ENCODE measurements at regions not wholly inside any gene's neighbourhood (a gene's known extent, or its start where the extent isn't known, plus 50 kb on each side); places are given as distances from the start of the nearest gene placed in this dataset.

DNA sequence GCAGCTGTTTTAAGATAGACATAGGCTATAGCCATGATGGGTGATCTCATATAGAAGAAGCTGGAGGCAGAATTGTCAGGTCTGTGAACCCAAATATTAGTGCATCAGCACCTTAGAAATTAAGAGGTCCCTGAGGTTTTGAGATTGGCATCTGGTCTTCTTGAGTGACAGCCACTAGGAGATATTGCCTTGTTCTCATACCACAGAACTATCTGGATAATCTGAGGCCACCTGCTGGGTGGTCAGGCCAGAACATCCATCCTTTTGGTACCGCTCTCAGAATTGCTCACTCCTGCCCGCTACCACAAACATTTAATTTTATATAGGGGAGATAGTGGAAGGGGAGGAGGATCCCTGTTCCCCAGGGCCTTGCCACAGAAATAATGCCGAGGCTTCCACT, 210.6 kb upstream of the ZPLD1 start:
- no peak for TF ChIP-seq JUND (IDR thresholded peaks at IDR 0.05; ENCODE audit: low read depth)
- peak in 1 of 2 experiments; percentile 52 for DNase-seq (ENCODE audit: low read depth in 1 of 2, low spot score in 1 of 2)
- in situ Hi-C loops (cut with HindIII; ENCODE audit: low pct_unique_long_range_greater_than_20kb, low sequenced_read_pairs): no loop called here

DNA sequence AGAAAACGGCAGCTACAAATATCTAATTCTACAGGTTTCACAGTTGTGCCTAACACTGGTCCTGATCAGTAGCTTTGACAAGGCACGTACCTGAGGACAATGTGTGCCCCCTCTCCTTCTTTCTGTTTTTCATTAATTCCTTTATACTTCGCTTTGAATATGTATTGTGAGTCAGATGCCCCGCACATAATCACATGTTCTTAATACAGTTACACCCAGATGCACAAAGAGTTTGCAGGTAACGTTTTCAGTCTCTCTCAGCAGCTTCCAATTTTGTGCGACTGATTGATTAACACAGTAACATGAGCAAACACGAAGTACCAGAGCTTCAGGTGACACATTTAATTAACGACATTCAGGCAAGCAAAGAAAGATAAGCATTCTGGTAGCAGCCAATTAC, 209.8 kb upstream of the ZPLD1 start:
- no peak for TF ChIP-seq JUND (IDR thresholded peaks at IDR 0.05; ENCODE audit: low read depth)
- in situ Hi-C loops (cut with HindIII; ENCODE audit: low pct_unique_long_range_greater_than_20kb, low sequenced_read_pairs): no loop called here

DNA sequence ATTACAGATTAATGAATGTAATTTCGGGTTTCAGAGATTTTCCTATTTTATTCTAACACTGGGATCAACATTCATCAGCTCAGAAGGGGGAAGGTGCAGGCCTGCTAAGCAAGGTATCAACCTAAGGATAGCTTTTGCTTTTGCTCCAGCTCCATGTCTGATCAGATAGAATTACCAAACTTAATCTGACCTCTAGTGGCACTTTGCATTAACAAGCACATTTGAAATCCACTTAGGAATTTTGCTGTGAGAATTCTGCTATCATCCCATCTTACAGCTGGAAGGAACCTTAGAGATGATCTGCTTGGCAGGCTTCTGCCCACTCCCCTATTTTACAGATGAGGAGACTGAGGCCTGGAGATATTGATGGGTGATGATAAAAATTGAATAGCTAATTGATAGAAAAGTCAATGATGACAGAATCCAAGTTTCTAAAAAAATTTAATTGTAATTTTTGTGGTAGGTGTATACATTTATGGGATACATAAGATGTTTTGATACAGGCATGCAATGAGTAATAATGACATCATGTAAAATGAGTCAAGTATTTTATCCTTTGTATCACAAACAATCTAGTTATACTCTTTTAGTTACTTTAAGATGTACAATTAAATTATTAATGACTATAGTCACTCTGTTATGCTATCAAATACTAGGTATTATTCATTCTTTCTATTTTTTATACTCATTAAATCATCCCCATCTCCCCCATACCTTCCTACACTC, 209.2 kb upstream of the ZPLD1 start:
- no peak for TF ChIP-seq JUND (IDR thresholded peaks at IDR 0.05; ENCODE audit: low read depth)
- in situ Hi-C loops (cut with HindIII; ENCODE audit: low pct_unique_long_range_greater_than_20kb, low sequenced_read_pairs): no loop called here
- DNase-seq (ENCODE audit: low read depth in 1 of 2, low spot score in 1 of 2): peak in 1 of 2 experiments; percentile 83

More for the DNA sequence above, 209.8 kb upstream of the ZPLD1 start:
- DNase-seq (ENCODE audit: low read depth in 1 of 2, low spot score in 1 of 2): no peak

DNA sequence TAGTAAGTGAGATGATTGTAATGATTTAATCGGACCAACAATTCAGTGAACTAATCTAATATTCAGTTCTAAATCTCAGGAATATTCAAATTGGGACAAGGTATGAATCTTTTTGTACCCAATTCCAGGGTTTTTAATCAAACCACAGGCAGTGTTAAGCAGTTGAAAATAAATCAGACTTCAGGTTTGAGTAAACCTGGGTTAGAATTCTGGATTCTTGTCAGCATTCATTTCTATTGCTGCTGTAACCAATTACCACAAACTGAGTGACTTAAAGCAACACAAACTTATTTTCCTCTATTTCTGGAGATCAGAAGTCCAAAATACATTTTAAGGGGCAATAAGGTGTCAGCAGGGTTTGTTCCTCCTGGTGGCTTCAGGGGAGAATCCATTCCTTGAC, 208.4 kb upstream of the ZPLD1 start:
- TF ChIP-seq JUND (IDR thresholded peaks at IDR 0.05; ENCODE audit: low read depth): no peak
- in situ Hi-C loops (cut with HindIII; ENCODE audit: low pct_unique_long_range_greater_than_20kb, low sequenced_read_pairs): no loop called here
- DNase-seq (ENCODE audit: low read depth in 1 of 2, low spot score in 1 of 2): no peak

DNA sequence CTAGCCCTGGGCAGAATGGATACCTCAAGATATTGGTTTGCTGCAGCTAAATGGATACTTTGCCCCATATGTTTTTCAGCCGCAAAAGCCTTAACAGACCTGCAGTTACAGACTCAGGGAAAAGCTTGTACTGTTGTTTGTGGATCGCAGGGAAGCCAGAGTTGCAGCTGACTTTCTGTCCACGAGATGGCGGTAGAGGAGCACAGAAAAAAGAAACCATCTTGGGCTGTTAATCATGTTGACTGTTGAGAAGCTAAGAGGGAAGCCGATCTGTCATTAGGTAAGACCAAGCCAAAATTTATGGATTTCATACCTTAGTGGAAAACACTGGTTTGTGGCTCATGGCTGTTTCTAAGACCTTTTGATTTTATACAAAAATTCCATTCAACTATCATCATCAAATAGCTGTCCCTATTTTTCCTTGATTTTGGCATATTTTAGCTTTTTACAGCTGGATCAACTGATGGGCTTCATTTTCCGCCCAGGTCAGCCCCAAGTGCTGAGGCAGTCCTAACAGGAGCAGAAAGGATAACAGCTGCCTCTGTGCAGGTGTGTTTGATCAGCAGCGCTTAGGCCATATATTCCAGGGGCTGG, 205.7 kb upstream of the ZPLD1 start:
- peak in 1 of 2 experiments; percentile 91 for DNase-seq (ENCODE audit: low read depth in 1 of 2, low spot score in 1 of 2)
- TF ChIP-seq JUND (IDR thresholded peaks at IDR 0.05; ENCODE audit: low read depth): no peak
- in situ Hi-C loops (cut with HindIII; ENCODE audit: low pct_unique_long_range_greater_than_20kb, low sequenced_read_pairs): no loop called here

DNA sequence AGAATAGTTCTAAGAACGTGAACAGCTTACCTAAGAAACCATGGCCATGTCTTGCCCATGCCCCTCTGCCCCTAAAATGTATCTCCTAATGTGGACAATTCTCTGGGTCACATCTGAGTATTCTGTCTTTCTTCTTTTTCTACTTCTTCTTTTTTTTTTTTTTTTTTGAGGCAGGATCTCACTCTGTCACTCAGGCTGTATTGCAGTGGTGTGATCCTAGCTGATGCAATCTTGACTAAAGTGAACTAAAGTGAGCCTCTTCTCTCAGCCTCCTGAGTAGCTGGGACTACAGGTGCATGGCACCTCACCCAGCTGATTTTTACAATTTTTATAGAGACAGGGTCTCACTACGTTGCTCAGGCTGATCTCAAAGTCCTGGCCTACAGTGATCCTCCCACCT, 204.8 kb upstream of the ZPLD1 start:
- in situ Hi-C loops (cut with HindIII; ENCODE audit: low pct_unique_long_range_greater_than_20kb, low sequenced_read_pairs): no loop called here
- DNase-seq (ENCODE audit: low read depth in 1 of 2, low spot score in 1 of 2): no peak
- TF ChIP-seq JUND (IDR thresholded peaks at IDR 0.05; ENCODE audit: low read depth): no peak

DNA sequence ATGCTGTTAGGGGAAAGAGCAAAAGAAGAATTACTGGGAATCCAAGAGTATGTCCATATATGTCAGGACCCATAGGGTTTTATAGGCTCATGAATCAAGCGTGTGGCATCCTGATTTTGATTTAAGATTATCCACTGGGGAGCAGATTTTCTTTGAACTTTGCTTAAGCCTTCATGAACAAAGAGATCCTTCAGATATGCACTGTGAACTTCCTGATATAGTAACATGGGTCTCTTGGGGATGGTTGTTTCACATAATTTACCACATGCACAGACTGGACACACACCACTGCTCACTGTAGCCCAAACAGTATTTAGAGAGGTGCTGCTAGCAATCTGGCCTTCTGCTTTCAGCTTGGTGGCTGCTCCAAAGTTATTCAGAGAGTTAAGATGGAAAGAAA, 200.9 kb upstream of the ZPLD1 start:
- no peak for DNase-seq (ENCODE audit: low read depth in 1 of 2, low spot score in 1 of 2)
- no peak for TF ChIP-seq JUND (IDR thresholded peaks at IDR 0.05; ENCODE audit: low read depth)
- in situ Hi-C loops (cut with HindIII; ENCODE audit: low pct_unique_long_range_greater_than_20kb, low sequenced_read_pairs): no loop called here

DNA sequence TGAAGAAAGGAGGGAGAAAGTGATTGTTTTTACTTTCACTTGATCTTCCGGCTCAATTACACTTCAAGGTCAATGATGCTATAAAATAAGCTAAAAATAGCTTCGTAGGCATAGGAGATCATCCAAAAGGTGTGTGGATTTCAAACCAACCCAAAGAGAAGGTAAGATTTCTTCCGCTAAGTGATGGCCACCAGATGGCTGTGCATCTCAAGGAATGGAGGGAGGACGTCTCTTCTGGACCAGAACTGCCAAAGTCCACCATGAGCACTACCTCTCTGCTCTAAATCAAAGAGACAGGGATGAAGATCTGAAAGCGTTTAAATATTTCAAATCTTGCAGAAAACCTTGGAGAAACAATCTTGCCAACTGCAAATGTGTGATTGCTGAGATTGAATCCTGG, 199.1 kb upstream of the ZPLD1 start:
- in situ Hi-C loops (cut with HindIII; ENCODE audit: low pct_unique_long_range_greater_than_20kb, low sequenced_read_pairs): no loop called here
- DNase-seq (ENCODE audit: low read depth in 1 of 2, low spot score in 1 of 2): peak in 1 of 2 experiments; percentile 76
- no peak for TF ChIP-seq JUND (IDR thresholded peaks at IDR 0.05; ENCODE audit: low read depth)

DNA sequence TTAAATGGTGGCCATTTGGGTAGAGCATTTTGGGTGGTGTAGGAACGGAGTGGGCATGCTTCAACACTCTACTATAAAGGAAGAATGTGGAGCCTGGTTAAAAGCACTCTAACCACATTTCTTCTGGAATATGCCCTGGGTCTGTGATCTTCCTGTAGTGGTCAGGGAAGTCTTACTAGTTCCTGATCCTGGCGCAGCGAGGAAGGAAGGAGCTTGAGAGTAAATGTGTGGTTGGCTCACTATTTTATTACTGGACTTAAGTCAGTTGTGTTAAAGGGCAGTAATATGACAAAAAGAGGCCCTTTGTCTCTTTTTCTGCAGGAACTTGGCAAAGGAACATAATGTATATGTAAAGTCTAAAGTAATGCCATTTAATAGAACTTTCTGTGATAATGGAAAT, 197.6 kb upstream of the ZPLD1 start:
- no peak for TF ChIP-seq JUND (IDR thresholded peaks at IDR 0.05; ENCODE audit: low read depth)
- in situ Hi-C loops (cut with HindIII; ENCODE audit: low pct_unique_long_range_greater_than_20kb, low sequenced_read_pairs): no loop called here
- DNase-seq (ENCODE audit: low read depth in 1 of 2, low spot score in 1 of 2): peak in 1 of 2 experiments; percentile 32

DNA sequence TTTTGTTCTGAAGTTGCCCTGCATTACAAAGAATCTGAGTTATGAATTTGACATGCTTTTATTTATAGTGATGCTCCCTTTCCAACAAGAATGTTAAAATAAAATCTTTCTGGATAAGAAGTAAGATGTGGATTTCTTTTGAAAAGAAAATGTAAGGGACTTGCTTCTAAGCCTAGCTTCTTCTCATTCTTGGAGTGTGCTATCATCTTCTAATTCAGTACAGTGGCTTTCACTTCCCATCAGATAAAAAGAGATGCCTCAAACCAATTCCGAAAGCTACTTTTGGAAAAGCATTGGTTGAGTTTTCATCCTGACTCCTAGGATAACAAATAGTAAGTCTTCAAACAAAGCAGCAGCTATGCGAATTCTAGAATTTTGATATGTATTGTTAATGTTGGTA, 197.0 kb upstream of the ZPLD1 start:
- no peak for TF ChIP-seq JUND (IDR thresholded peaks at IDR 0.05; ENCODE audit: low read depth)
- peak in 1 of 2 experiments; percentile 68 for DNase-seq (ENCODE audit: low read depth in 1 of 2, low spot score in 1 of 2)
- in situ Hi-C loops (cut with HindIII; ENCODE audit: low pct_unique_long_range_greater_than_20kb, low sequenced_read_pairs): no loop called here

DNA sequence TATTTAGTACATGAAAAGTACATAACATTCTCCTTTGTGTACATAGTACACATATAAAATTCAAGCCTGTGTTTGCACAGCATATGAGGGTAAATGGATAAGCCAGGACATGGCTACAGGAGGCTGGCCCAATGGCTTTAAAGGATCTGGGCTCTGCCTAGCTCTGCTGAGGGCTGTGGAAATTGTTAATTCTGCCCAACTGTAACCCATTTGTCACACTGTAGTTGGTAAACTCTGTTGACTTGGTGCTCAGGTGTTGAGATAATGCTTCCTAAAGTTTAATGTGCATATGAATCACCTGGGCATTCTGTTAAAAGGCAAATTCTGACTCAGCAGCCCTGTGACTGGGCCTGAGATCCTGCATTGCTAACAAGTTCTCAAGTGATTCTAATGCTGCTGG, 196.5 kb upstream of the ZPLD1 start:
- in situ Hi-C loops (cut with HindIII; ENCODE audit: low pct_unique_long_range_greater_than_20kb, low sequenced_read_pairs): no loop called here
- DNase-seq (ENCODE audit: low read depth in 1 of 2, low spot score in 1 of 2): peak; percentile 47 to 85
- TF ChIP-seq JUND (IDR thresholded peaks at IDR 0.05; ENCODE audit: low read depth): peak; percentile 53

DNA sequence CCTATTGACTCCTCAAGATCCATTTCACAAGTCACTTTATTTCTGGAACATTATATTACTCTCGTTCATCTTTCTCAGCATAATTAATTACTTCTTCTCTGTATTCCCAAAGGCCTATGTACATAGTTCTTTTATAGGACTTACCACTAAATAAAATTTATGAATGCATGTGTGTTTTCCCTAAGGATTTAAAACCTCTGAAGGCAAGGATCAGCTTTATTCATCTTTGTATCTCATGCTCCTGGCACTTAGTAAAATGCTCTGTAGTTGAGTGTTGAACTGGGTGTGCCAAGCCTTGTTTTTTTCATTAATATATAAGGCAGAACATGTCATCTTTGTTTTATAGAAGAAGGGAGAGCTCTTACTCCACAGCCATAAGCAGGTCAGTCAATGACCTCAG, 194.1 kb upstream of the ZPLD1 start:
- in situ Hi-C loops (cut with HindIII; ENCODE audit: low pct_unique_long_range_greater_than_20kb, low sequenced_read_pairs): no loop called here
- TF ChIP-seq JUND (IDR thresholded peaks at IDR 0.05; ENCODE audit: low read depth): no peak
- DNase-seq (ENCODE audit: low read depth in 1 of 2, low spot score in 1 of 2): no peak

DNA sequence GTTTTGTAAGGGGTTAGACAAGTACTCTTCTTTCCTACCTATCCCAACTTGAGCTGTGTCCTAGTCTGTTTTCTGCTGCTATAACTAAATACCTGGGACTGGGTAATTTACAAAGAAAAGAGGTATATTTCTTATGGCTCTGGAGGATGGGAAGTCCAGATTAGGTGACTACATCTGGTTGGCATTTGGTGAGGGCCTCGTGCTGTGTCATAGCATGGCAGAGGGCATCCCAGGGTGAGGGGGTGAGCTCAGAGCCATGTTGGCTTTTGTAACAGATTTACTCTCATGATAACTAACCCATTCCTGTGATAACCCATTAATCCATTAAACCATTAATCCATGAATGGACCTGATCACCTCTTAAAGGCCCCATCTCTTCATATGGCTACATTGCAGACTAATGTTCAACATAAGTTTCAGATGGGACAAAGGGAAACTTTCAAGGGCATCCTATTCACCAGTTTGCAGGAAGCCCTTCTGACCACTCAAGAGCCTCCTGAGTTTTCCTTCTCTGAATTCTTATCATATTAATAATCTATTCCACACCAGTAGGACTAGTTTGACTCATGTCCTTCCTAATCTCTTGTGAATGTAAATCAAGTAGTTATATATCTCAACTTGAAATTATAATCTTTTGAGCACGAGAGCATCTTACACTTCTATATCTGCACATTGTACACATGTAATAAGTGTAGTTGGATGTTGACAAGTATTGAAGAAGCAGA, 185.7 kb upstream of the ZPLD1 start:
- in situ Hi-C loops (cut with HindIII; ENCODE audit: low pct_unique_long_range_greater_than_20kb, low sequenced_read_pairs): no loop called here
- DNase-seq (ENCODE audit: low read depth in 1 of 2, low spot score in 1 of 2): no peak
- TF ChIP-seq JUND (IDR thresholded peaks at IDR 0.05; ENCODE audit: low read depth): no peak
